HG02642 (cell line): ENCODE measurements at regions not wholly inside any gene's neighbourhood (a gene's known extent, or its start where the extent isn't known, plus 50 kb on each side); places are given as distances from the start of the nearest gene placed in this dataset.
"Not testable (repeated sequence)": the region's sequence is repeated elsewhere in the genome, so short reads cannot be mapped to it uniquely, and the experiment has no call there.

Source experiments
- ATAC-seq: cut with Tn5 transposase; IDR thresholded peaks from one replicate; pipeline ENCODE4 v1.9.1; 2021; ENCODE audit warnings: mild to moderate bottlenecking; ENCODE audit not compliant: unreplicated experiment, poor library complexity

DNA sequence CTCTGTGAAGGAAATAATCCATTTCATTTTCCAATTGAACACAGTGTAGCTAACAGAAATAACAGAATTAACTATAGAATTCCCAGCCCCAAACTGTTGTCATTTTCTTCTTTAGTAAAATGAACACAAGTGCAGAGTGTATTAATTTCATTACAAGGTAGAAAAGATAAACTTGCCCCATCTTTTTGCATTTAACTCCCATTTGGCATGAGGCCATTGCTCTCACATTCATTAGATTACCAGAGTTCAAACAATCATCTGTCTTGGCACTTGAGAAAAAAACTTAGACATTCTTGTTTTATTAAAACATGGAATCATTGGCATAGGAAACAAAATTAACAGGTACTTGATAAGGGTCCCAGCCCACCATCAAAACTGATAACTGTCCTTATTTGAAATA lies 821.5 kb upstream of the C9orf72 start:
- ATAC-seq, result no peak

- no peak for ATAC-seq
Measured at GRCh38 chr9:28396058-28396457, 822.8 kb upstream of the C9orf72 start.

DNA sequence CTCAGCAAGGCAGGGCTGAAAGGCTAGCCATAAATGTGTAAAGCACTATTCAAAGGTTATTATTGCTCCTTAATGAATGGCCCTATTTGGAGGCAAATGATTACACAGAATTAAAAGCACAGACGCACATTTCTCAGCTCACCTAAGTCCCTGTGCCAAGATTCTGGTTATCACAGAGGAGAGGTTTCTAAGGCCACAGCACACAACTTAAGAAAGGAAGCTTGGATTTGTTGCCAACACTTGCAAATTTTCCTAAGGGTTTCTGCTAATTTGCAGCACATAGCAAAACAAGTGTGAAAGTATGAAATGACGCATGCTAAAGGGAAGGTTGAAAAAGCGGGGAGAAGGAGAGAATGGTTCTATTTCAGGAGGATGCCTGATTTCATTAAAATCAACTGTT lies 834.1 kb upstream of the C9orf72 start:
- no peak for ATAC-seq

DNA sequence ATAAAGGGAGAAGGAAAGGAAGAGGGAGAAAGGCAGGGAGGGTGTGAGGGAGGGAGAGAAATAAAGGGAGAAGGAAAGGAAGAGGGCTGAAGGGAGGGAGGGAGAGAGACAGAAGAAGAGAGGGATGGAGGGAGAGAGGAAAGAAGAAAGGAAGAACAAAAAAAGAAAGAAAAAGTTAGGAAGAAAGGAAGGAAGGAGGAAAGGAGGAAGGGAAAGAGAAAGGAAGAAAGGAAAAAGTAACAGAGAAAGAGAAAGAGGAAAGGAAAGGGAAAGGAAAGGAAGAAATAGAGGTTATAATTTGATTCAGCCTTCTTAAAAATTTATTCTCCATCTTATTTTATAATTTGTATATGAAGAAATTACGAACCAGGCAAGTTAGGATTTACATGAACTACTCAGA lies 836.6 kb upstream of the C9orf72 start:
- ATAC-seq, result no peak

DNA sequence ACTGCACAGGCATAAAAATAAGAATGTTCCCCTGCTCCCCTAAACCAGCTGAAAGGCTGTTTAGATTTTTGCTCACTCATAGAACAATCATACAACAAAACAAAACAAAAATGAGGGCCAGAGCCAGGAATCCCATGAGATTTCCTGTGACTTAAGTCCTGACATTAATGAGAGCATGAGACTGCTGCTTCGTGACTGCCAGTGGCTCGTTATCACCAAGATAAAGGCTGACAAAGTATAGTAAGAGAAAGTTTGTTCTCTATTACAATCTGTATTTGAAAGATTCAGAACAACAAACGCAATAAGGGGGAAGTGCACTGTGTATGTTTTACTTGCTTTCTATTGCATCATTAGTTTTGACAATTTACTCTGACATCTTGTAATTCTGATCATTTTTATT lies 837.1 kb upstream of the C9orf72 start:
- ATAC-seq, result no peak

DNA sequence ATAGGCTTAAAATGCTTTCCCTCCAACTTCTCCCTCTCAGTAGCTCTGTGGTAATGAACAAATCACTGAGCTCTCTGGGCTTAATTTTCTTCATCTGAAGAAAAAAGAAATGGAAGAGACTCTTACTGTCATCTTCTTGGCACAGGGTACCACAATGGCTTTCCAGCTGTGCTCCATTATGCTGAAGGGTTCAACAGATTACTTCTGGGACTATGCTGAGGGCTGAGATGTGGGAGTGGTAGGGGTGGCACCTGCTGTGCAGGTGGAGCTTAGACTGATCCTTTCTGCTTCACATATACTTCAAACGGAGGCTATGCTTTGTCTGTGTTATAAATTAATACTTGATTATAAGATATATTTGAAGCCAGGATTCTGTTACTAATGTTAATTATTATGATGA lies 840.2 kb upstream of the C9orf72 start:
- ATAC-seq, result no peak

DNA sequence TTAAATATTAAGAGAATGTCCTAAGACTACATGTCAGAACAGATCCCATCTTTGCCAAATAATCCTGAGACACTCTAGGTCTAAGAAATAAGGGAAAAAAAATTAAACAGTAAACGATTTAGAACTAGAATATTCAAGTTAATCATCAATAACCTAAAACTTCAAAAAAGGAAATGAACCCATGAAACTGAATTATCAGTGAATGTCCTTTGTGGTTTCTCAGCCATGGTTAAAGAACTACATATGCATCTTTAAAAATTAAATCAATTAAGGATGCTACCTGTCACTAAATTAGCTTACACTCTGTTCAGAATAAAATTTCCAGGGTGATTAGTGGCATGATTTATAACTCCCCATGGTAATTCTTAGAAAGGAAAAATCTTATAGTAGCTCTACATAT lies 850.0 kb upstream of the C9orf72 start:
- no peak for ATAC-seq

DNA sequence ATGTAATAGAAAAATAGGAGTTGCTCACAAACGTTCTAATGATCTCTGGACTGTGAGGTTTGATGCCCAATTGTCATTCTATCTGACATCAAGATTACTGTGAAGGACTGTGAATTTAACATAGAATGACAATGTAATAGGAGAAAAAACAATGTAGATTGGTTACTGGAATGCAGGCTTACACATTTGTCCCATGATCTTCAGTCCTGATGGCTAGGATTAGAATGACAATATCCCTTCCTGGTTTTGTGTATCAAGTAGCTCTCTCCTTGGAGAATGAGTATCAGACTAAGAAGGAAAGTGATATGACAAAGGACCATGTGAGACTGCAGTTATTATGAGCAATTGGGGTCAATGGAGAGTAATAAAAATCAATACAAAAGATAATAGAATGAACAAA lies 862.2 kb upstream of the C9orf72 start:
- ATAC-seq, result no peak

DNA sequence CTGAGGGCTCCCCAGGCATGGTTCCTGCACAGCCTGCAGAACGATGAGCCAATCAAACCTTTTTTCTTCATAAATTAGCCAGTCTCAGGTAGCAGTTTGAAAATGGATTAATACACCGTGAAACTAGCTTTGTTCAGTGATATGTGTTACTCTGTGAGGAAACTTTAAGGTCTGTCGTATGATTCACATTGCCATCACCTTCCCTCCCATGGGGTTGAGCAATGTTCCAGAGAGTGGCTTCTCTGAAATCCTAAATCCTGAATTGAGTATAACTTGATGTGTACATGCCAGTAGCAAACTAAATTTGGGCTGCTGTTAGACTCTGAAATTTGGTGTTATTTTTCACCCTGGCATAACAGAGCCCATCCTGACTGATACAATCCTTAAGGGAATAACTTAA lies 866.4 kb upstream of the C9orf72 start:
- ATAC-seq, result no peak

GRCh38 chr9:28443461-28443860 lies 870.2 kb upstream of the C9orf72 start:
- ATAC-seq, result no peak

- ATAC-seq, result no peak
Measured at GRCh38 chr9:28444637-28445036, 871.4 kb upstream of the C9orf72 start.

- no peak for ATAC-seq
Measured at GRCh38 chr9:28445211-28445610, 871.9 kb upstream of the C9orf72 start.

- ATAC-seq, result no peak
Measured at GRCh38 chr9:28453918-28454317, 880.6 kb upstream of the C9orf72 start.

DNA sequence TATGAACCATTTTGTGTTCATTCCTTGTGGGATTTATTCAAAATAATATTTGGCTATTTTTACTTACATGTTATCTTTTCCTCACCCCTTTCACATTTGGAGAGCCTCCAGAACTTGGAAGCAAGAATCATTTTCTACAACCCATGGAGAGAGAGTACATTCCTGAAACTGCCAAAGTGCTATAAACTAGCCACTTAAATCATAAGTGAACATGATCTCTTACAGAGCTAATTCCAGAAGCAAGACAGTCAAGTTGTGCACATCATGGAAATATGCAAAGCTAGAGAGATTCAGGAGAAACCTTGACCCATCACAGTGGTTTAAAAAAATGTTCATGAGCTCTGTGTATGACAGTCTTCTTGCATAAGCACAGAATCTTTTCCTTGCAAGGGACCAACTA lies 883.6 kb upstream of the C9orf72 start:
- no peak for ATAC-seq

- ATAC-seq, result no peak
Measured at GRCh38 chr9:28464481-28465216, 891.4 kb upstream of the C9orf72 start.

DNA sequence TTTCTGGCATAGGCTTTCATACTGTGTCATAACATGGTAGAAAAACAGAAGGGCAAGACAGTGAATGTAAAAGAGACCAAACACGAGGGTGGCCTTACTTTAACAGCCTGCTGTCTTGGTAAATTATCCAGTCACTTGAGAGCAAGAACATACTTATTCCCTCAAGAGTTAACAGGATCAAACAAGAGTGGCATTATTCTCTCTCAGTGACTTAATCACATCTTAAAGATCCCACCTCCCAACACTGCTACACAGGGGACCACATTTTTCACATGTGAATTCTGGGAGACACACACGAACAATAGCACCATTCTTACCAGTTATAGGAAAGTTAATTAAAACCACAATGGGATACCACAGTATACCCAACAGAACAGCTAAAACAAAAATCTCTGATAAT lies 898.0 kb upstream of the C9orf72 start:
- ATAC-seq, result no peak

GRCh38 chr9:28487561-28487960 lies 914.3 kb upstream of the C9orf72 start:
- ATAC-seq, result no peak

GRCh38 chr9:28491121-28491520 lies 917.8 kb upstream of the C9orf72 start:
- no peak for ATAC-seq

DNA sequence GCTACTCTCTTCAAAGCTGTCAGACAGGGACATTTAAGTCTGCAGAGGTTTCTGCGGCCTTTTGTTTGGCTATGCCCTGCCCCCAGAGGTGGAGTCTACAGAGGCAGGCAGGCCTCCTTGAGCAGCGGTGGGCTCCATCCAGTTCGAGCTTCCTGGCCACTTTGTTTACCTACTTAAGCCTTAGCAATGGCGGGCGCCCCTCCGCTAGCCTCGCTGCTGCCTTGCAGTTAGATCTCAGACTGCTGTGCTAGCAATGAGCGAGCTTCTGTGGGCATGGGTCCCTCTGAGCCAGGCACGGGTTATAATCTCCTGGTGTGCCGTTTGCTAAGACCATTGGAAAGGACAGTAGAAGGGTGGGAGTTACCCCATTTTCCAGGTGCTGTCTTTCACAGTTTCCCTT lies 924.9 kb upstream of the C9orf72 start:
- not testable (repeated sequence) for ATAC-seq

GRCh38 chr9:28502189-28502588 lies 928.9 kb upstream of the C9orf72 start:
- ATAC-seq, result no peak

DNA sequence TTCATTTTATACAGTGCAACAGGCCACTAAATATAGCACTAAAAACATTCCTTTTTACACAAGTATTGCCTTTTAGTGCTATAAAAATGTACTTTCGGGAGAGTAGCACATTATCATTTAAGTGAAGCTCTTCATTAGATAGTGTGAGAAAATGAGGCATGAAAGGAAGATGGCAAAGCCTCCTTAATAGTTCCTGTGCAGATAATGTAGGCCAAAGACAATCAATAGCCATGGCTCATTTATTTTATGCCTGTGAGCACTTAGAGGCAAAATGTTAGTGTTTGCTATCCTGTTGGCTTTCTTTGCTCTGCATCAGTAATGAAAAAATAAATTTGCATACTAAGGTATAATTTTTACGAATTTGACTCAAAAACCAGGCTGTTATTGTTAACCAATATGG lies 929.5 kb upstream of the C9orf72 start:
- ATAC-seq, result no peak

GRCh38 chr9:28503573-28503972 lies 930.3 kb upstream of the C9orf72 start:
- ATAC-seq, result no peak

GRCh38 chr9:28518439-28518838 lies 945.2 kb upstream of the C9orf72 start:
- ATAC-seq, result no peak
